SK-N-SH (cell line): ENCODE measurements at regions not wholly inside any gene's neighbourhood (a gene's known extent, or its start where the extent isn't known, plus 50 kb on each side); places are given as distances from the start of the nearest gene placed in this dataset.

Source experiments
- CTCF ChIA-PET: fragments of 300-600, 350-600 bp; formaldehyde crosslinking; extraction: SDS; loops from one replicate; lab custom pipeline; 2021; lab: Yijun Ruan, JAX
- POLR2A ChIA-PET: fragments of 350-600 bp; sonication (Branson Sonifier 250); formaldehyde crosslinking; extraction: SDS; loops from one replicate; lab custom pipeline; 2020; ENCODE audit warnings: antibody characterized with exemption, inconsistent platforms; lab: Yijun Ruan, JAX
- DNase-seq: peaks from one replicate; pipeline ENCODE4 v3.0.0; 2012
- H2AFZ ChIP-seq: fragments of 200-600 bp; sonication (generic); 2 replicates; pipeline ENCODE4 v1.8.1; 2016; ENCODE audit warnings: antibody characterized with exemption, mild to moderate bottlenecking, low read depth
- H3F3A ChIP-seq: fragments of 200-600 bp; sonication (generic); replicated peaks from 2 replicates; pipeline ENCODE3; 2016; ENCODE audit warnings: antibody characterized with exemption, mild to moderate bottlenecking; ENCODE audit not compliant: insufficient read depth
- H3K27ac ChIP-seq, 2 experiments: fragments of 200-500 bp in 1 of 2; fragments of 200-600 bp in 1 of 2; sonication (Bioruptor generic) in 1 of 2; sonication (generic), shearing (Covaris generic) in 1 of 2; 2 replicates each; pipeline versions ENCODE4 v1.5.1 to v1.6.1; 2014 to 2016; ENCODE audit warnings: low read depth in 2 of 2, inconsistent platforms in 1 of 2, low read length in 1 of 2, mild to moderate bottlenecking in 1 of 2, mixed read lengths in 1 of 2
- H3K27me3 ChIP-seq: fragments of 200-600 bp; sonication (generic), shearing (Covaris generic); 2 replicates; pipeline ENCODE4 v1.6.1; 2016; ENCODE audit warnings: mixed run types; ENCODE audit not compliant: insufficient read depth
- H3K36me3 ChIP-seq, 2 experiments: fragments of 200-500 bp in 1 of 2; fragments of 200-600 bp in 1 of 2; sonication (Bioruptor generic) in 1 of 2; sonication (generic) in 1 of 2; replicated peaks in 1 of 2; 2 replicates each; pipeline versions ENCODE3 to v1.5.1; 2014 to 2016; ENCODE audit warnings: low read length in 1 of 2, mild to moderate bottlenecking in 1 of 2; ENCODE audit not compliant: insufficient read depth in 2 of 2, control insufficient read depth in 1 of 2
- H3K4me1 ChIP-seq, 2 experiments: fragments of 200-500 bp in 1 of 2; fragments of 200-600 bp in 1 of 2; sonication (Bioruptor generic) in 1 of 2; sonication (generic), shearing (Covaris generic) in 1 of 2; 2 replicates each; pipeline versions ENCODE4 v1.5.1 to v1.6.1; 2014 to 2016; ENCODE audit warnings: low read depth in 1 of 2, low read length in 1 of 2, mixed run types in 1 of 2; ENCODE audit not compliant: insufficient read depth in 2 of 2, control insufficient read depth in 1 of 2
- H3K4me2 ChIP-seq: fragments of 200-600 bp; sonication (generic), shearing (Covaris generic); 2 replicates; pipeline ENCODE4 v1.6.1; 2017; ENCODE audit warnings: mixed run types
- H3K4me3 ChIP-seq, 2 experiments: fragments of 200-500 bp in 1 of 2; fragments of 200-600 bp in 1 of 2; sonication (Bioruptor generic) in 1 of 2; sonication (generic), shearing (Covaris generic) in 1 of 2; 2 replicates each; pipeline versions ENCODE4 v1.5.1 to v1.8.1; 2014 to 2016; ENCODE audit warnings: low read depth in 2 of 2, inconsistent platforms in 1 of 2, low read length in 1 of 2, mild to moderate bottlenecking in 1 of 2, mixed read lengths in 1 of 2, moderate library complexity in 1 of 2
- H3K79me2 ChIP-seq: fragments of 200-600 bp; sonication (generic); 2 replicates; pipeline ENCODE4 v1.8.1; 2017; ENCODE audit warnings: mild to moderate bottlenecking; ENCODE audit not compliant: insufficient read depth
- H3K9ac ChIP-seq: fragments of 200-600 bp; sonication (generic); 2 replicates; pipeline ENCODE4 v1.6.1; 2017; ENCODE audit warnings: mixed run types
- H3K9me2 ChIP-seq: fragments of 200-600 bp; sonication (generic); 2 replicates; pipeline ENCODE4 v1.6.1; 2017; ENCODE audit warnings: mixed run types
- H3K9me3 ChIP-seq: fragments of 200-600 bp; sonication (generic); 2 replicates; pipeline ENCODE4 v1.6.1; 2017; ENCODE audit warnings: mixed run types, mild to moderate bottlenecking, moderate library complexity
- H4K20me1 ChIP-seq: fragments of 200-600 bp; sonication (generic); 2 replicates; pipeline ENCODE4 v1.6.1; 2017; ENCODE audit warnings: mild to moderate bottlenecking, mixed run types; ENCODE audit not compliant: insufficient read depth
- ELF1 ChIP-seq: IDR thresholded peaks from 2 replicates; pipeline ENCODE4 v1.4.0; 2012
- EZH2phosphoT487 ChIP-seq: fragments of 200-600 bp; sonication (generic); IDR thresholded peaks from 2 replicates; pipeline ENCODE4 v1.6.1; 2017; ENCODE audit warnings: low read depth, mixed run types, mild to moderate bottlenecking, antibody characterized with exemption, moderate library complexity, borderline replicate concordance
- FOXJ3 ChIP-seq: sonication (generic); formaldehyde crosslinking; IDR thresholded peaks from 2 replicates; pipeline ENCODE4 v1.5.1; 2020; ENCODE audit warnings: mild to moderate bottlenecking, missing genetic modification reagents
- FOXM1 ChIP-seq: IDR thresholded peaks from 2 replicates; pipeline ENCODE4 v1.4.0; 2012; ENCODE audit warnings: low read depth, mild to moderate bottlenecking
- GABPA ChIP-seq: IDR thresholded peaks from 2 replicates; pipeline ENCODE4 v1.4.0; 2012; ENCODE audit warnings: low read depth, mild to moderate bottlenecking
- GATA2 ChIP-seq: sonication (generic); formaldehyde crosslinking; IDR thresholded peaks from 2 replicates; pipeline ENCODE4 v1.5.0; 2020; ENCODE audit warnings: mild to moderate bottlenecking, missing genetic modification reagents
- JUND ChIP-seq: IDR thresholded peaks from 2 replicates; pipeline ENCODE4 v1.4.0; 2012
- NFIC ChIP-seq: IDR thresholded peaks from 2 replicates; pipeline ENCODE4 v1.4.0; 2012; ENCODE audit warnings: borderline replicate concordance
- NRF1 ChIP-seq: IDR thresholded peaks from 2 replicates; pipeline ENCODE4 v1.6.1; 2012; ENCODE audit warnings: low read depth, mild to moderate bottlenecking, low read length
- POLR2AphosphoS5 ChIP-seq: IDR thresholded peaks from 2 replicates; pipeline ENCODE4 v1.6.1; 2012; ENCODE audit warnings: low read depth, low read length
- RAD21 ChIP-seq: IDR thresholded peaks from 2 replicates; pipeline ENCODE4 v1.6.1; 2012; ENCODE audit warnings: mild to moderate bottlenecking, low read length
- RCOR1 ChIP-seq: fragments of 150-350 bp; IDR thresholded peaks from 2 replicates; pipeline ENCODE4 v1.6.1; 2017; ENCODE audit warnings: antibody characterized with exemption, low read length
- RXRA ChIP-seq: IDR thresholded peaks from 2 replicates; pipeline ENCODE4 v1.4.0; 2012; ENCODE audit warnings: low read depth, mild to moderate bottlenecking, borderline replicate concordance
- SIN3A ChIP-seq: IDR thresholded peaks from 2 replicates; pipeline ENCODE4 v1.6.1; 2012; ENCODE audit warnings: low read depth, mild to moderate bottlenecking, low read length, moderate library complexity, borderline replicate concordance
- SMC3 ChIP-seq: IDR thresholded peaks from 2 replicates; pipeline ENCODE4 v1.6.1; 2012; ENCODE audit warnings: low read depth, low read length, improper control_type of control experiment
- TAF1 ChIP-seq: IDR thresholded peaks from 2 replicates; pipeline ENCODE4 v1.6.1; 2012; ENCODE audit warnings: low read depth, mild to moderate bottlenecking, low read length, moderate library complexity, borderline replicate concordance
- WGBS: methylation state at CpG from one replicate; pipeline ENCODE4 v1.1.6; 2017; ENCODE audit warnings: low lambda C conversion rate; 5-methylcytosine and 5-hydroxymethylcytosine counted together
- TF ChIP-seq, protein P1 (sequence below): IDR thresholded peaks from 2 replicates; pipeline ENCODE4; 2012
- TF ChIP-seq, protein P2 (sequence below): fragments of 200-600 bp; sonication (generic); IDR thresholded peaks from 2 replicates; pipeline ENCODE4 v1.6.1; 2017; ENCODE audit warnings: antibody characterized with exemption, mild to moderate bottlenecking, moderate library complexity
- TF ChIP-seq, protein P3 (sequence below): fragments of 150-350 bp; IDR thresholded peaks from 2 replicates; pipeline ENCODE4 v1.6.1; 2016; ENCODE audit warnings: mild to moderate bottlenecking, low read depth, low read length
- TF ChIP-seq, protein P4 (sequence below): IDR thresholded peaks from 2 replicates; pipeline ENCODE4 v1.4.0; 2012; ENCODE audit warnings: low read depth, borderline replicate concordance
- TF ChIP-seq, protein P5 (sequence below): IDR thresholded peaks from 2 replicates; pipeline ENCODE4 v1.4.0; 2012; ENCODE audit warnings: low read depth, borderline replicate concordance
- TF ChIP-seq, protein P6 (sequence below): IDR thresholded peaks from 2 replicates; pipeline ENCODE4 v1.4.0; 2012; ENCODE audit warnings: low read depth

DNA sequence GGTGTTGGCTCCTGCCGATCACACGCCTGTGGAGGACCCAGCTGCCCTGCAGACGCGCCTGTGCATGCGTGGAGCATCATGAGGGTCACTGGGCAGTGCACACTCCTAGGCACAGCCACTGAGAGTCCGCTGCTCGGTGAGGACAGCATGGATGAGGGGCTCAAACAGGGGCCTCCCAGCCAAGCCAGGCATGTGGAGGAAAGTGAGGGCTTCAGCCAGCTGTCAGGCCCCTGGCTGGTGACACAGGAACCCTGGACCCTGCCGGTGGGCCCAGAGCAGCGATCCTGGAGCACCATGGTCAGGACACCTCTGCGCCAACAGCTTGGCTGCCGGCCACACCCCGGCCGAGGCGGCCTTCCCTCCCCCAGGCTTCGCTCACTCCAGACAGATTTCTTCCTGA, 171.2 kb downstream of the RTP5 start:
- H3K27ac ChIP-seq, result no peak overlapping the region
- H4K20me1 ChIP-seq, result no peaks in the 10 kb centered on the region
- POLR2A ChIA-PET, result no interaction called here
- H2AFZ ChIP-seq, result no peak overlapping the region
- H3K36me3 ChIP-seq, result no peaks in the 10 kb centered on the region
- H3F3A ChIP-seq, result no peaks in the 10 kb centered on the region
- H3K27me3 ChIP-seq, result no peaks in the 10 kb centered on the region; the same call in 1 of the 2 replicates
- no peak for TF ChIP-seq EZH2phosphoT487
- TF ChIP-seq, protein P1, sequence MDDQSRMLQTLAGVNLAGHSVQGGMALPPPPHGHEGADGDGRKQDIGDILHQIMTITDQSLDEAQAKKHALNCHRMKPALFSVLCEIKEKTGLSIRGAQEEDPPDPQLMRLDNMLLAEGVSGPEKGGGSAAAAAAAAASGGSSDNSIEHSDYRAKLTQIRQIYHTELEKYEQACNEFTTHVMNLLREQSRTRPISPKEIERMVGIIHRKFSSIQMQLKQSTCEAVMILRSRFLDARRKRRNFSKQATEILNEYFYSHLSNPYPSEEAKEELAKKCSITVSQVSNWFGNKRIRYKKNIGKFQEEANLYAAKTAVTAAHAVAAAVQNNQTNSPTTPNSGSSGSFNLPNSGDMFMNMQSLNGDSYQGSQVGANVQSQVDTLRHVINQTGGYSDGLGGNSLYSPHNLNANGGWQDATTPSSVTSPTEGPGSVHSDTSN, result no peak
- TF ChIP-seq GABPA, result no peak
- no peak for TF ChIP-seq JUND
- TF ChIP-seq, protein P2, sequence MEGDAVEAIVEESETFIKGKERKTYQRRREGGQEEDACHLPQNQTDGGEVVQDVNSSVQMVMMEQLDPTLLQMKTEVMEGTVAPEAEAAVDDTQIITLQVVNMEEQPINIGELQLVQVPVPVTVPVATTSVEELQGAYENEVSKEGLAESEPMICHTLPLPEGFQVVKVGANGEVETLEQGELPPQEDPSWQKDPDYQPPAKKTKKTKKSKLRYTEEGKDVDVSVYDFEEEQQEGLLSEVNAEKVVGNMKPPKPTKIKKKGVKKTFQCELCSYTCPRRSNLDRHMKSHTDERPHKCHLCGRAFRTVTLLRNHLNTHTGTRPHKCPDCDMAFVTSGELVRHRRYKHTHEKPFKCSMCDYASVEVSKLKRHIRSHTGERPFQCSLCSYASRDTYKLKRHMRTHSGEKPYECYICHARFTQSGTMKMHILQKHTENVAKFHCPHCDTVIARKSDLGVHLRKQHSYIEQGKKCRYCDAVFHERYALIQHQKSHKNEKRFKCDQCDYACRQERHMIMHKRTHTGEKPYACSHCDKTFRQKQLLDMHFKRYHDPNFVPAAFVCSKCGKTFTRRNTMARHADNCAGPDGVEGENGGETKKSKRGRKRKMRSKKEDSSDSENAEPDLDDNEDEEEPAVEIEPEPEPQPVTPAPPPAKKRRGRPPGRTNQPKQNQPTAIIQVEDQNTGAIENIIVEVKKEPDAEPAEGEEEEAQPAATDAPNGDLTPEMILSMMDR, result no peak
- TF ChIP-seq, protein P3, sequence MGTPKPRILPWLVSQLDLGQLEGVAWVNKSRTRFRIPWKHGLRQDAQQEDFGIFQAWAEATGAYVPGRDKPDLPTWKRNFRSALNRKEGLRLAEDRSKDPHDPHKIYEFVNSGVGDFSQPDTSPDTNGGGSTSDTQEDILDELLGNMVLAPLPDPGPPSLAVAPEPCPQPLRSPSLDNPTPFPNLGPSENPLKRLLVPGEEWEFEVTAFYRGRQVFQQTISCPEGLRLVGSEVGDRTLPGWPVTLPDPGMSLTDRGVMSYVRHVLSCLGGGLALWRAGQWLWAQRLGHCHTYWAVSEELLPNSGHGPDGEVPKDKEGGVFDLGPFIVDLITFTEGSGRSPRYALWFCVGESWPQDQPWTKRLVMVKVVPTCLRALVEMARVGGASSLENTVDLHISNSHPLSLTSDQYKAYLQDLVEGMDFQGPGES, result no peak
- TF ChIP-seq FOXM1, result no peak
- TF ChIP-seq FOXJ3 (CRISPR knock-in tag), result no peak
- TF ChIP-seq ELF1, result no peak
- no peak for TF ChIP-seq RAD21
- no peak for TF ChIP-seq RCOR1
- no peaks in the 10 kb centered on the region for H3K79me2 ChIP-seq
- H3K9me2 ChIP-seq, result no peaks in the 10 kb centered on the region
- no peak for DNase-seq
- no peaks in the 10 kb centered on the region for H3K4me1 ChIP-seq
- H3K9me3 ChIP-seq, result no peaks in the 10 kb centered on the region
- no peak overlapping the region for H3K9ac ChIP-seq
- CTCF ChIA-PET, result interaction anchor here (0.8 kb wide), 1 partner anchor 90 kb away, joined by 3 read pairs; no protein-coding TSS in a partner anchor
- no CpG with 5 or more reads among the region's 15 CpGs for WGBS
- no peak overlapping the region for H3K4me3 ChIP-seq
- H3K4me2 ChIP-seq, result no peak overlapping the region

DNA sequence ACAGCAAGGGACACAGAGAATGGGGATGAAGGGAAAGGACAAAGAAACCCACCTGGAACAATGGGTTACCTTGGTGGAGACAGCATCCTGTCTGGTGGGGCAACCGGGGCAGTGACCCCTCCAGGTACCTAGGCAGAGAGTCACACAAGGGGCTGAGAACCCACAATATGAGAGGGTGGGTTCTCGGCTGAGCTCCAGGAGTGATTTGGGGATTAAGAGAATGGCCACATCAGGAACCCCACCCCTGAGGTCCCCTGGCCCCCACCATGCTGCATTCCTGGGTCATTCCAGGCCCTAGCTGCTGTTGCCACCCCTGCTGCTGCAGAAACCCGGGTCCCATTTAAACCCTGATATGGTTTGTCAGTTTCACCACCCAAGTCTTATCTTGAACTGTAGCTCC, 172.3 kb downstream of the RTP5 start:
- no peaks in the 10 kb centered on the region for H3K79me2 ChIP-seq
- H4K20me1 ChIP-seq, result no peaks in the 10 kb centered on the region
- no peaks in the 10 kb centered on the region for H3F3A ChIP-seq
- CTCF ChIA-PET, result no interaction called here
- no peaks in the 10 kb centered on the region for H3K36me3 ChIP-seq
- H3K9me3 ChIP-seq, result no peaks in the 10 kb centered on the region
- no peak overlapping the region for H3K4me3 ChIP-seq
- H3K27me3 ChIP-seq, result peaks cover 5% of the 10 kb centered on the region; the same call in 1 of the 2 replicates
- DNase-seq, result no peak
- POLR2A ChIA-PET, result no interaction called here
- H3K9me2 ChIP-seq, result no peaks in the 10 kb centered on the region
- WGBS, result 44% methylated on average over 3 of the region's 3 CpGs
- no peak overlapping the region for H3K27ac ChIP-seq
- H2AFZ ChIP-seq, result no peak overlapping the region
- no peaks in the 10 kb centered on the region for H3K4me1 ChIP-seq
- no peak overlapping the region for H3K4me2 ChIP-seq
- no peak overlapping the region for H3K9ac ChIP-seq
- no peak for TF ChIP-seq JUND
- no peak for TF ChIP-seq SMC3
- TF ChIP-seq, protein P4, sequence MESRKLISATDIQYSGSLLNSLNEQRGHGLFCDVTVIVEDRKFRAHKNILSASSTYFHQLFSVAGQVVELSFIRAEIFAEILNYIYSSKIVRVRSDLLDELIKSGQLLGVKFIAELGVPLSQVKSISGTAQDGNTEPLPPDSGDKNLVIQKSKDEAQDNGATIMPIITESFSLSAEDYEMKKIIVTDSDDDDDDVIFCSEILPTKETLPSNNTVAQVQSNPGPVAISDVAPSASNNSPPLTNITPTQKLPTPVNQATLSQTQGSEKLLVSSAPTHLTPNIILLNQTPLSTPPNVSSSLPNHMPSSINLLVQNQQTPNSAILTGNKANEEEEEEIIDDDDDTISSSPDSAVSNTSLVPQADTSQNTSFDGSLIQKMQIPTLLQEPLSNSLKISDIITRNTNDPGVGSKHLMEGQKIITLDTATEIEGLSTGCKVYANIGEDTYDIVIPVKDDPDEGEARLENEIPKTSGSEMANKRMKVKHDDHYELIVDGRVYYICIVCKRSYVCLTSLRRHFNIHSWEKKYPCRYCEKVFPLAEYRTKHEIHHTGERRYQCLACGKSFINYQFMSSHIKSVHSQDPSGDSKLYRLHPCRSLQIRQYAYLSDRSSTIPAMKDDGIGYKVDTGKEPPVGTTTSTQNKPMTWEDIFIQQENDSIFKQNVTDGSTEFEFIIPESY, result no peak
- TF ChIP-seq, protein P5, sequence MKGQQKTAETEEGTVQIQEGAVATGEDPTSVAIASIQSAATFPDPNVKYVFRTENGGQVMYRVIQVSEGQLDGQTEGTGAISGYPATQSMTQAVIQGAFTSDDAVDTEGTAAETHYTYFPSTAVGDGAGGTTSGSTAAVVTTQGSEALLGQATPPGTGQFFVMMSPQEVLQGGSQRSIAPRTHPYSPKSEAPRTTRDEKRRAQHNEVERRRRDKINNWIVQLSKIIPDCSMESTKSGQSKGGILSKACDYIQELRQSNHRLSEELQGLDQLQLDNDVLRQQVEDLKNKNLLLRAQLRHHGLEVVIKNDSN, result no peak
- TF ChIP-seq, protein P6, sequence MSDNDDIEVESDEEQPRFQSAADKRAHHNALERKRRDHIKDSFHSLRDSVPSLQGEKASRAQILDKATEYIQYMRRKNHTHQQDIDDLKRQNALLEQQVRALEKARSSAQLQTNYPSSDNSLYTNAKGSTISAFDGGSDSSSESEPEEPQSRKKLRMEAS, result no peak
- TF ChIP-seq EZH2phosphoT487, result no peak
- no peak for TF ChIP-seq GATA2 (CRISPR knock-in tag)
- no peak for TF ChIP-seq GABPA
- TF ChIP-seq POLR2AphosphoS5, result no peak
- no peak for TF ChIP-seq FOXJ3 (CRISPR knock-in tag)
- no peak for TF ChIP-seq NRF1
- no peak for TF ChIP-seq RXRA
- no peak for TF ChIP-seq TAF1
- TF ChIP-seq SIN3A, result no peak
- TF ChIP-seq ELF1, result no peak
- no peak for TF ChIP-seq NFIC
